Bronchial epithelial cell (primary cell): ENCODE measurements at regions not wholly inside any gene's neighbourhood (a gene's known extent, or its start where the extent isn't known, plus 50 kb on each side); places are given as distances from the start of the nearest gene placed in this dataset.

ENCODE experiments used
- DNase-seq: peaks from one replicate; pipeline ENCODE4 v3.0.0-alpha.2; 2010; ENCODE audit warnings: low read depth
- FAIRE-seq: peaks from 2 replicates; lab custom pipeline; 2011; peaks lifted over from hg19 to GRCh38; lab: Jason Lieb, UNC
- H3K27me3 ChIP-seq: 2 replicates; pipeline ENCODE4 v1.5.1; 2011; ENCODE audit warnings: low read length; ENCODE audit not compliant: control insufficient read depth, insufficient read depth
- H3K36me3 ChIP-seq: 2 replicates; pipeline ENCODE4 v1.5.1; 2011; ENCODE audit warnings: low read length; ENCODE audit not compliant: control insufficient read depth, insufficient read depth
- H3K4me3 ChIP-seq: 2 replicates; pipeline ENCODE4 v1.5.1; 2011; ENCODE audit warnings: mild to moderate bottlenecking, low read depth, low read length, control low read depth
- CTCF ChIP-seq: IDR thresholded peaks from 2 replicates; pipeline ENCODE4 v1.5.1; 2011; ENCODE audit warnings: mild to moderate bottlenecking, moderate library complexity, low read length, control low read depth, inconsistent platforms; ENCODE audit not compliant: insufficient read depth, severe bottlenecking

- no peak for FAIRE-seq
- Histone ChIP-seq H3K27me3 (no peaks in the 10 kb centered on the region), H3K4me3 (no peak overlapping the region)
Measured at GRCh38 chr22:27476318-27476717, 325.2 kb downstream of the MN1 start.

GRCh38 chr22:27476729-27477128 lies 324.8 kb downstream of the MN1 start:
- H3K36me3 ChIP-seq, result no peaks in the 10 kb centered on the region
- FAIRE-seq, result peak; percentile 93
- peak; percentile 92 for DNase-seq
- H3K27me3 ChIP-seq, result no peaks in the 10 kb centered on the region
- TF ChIP-seq CTCF, result no peak
- no peak overlapping the region for H3K4me3 ChIP-seq

More at GRCh38 chr22:27476318-27476717, 325.2 kb downstream of the MN1 start:
- DNase-seq, result no peak
- TF ChIP-seq CTCF, result no peak
- no peaks in the 10 kb centered on the region for H3K36me3 ChIP-seq

GRCh38 chr22:27477171-27477570 lies 324.4 kb downstream of the MN1 start:
- no peak for DNase-seq
- no peak overlapping the region for H3K4me3 ChIP-seq
- no peak for FAIRE-seq
- no peaks in the 10 kb centered on the region for H3K36me3 ChIP-seq
- no peak for TF ChIP-seq CTCF
- no peaks in the 10 kb centered on the region for H3K27me3 ChIP-seq

GRCh38 chr22:27480487-27480886 lies 321.1 kb downstream of the MN1 start:
- H3K27me3 ChIP-seq, result no peaks in the 10 kb centered on the region
- TF ChIP-seq CTCF, result no peak
- H3K36me3 ChIP-seq, result no peaks in the 10 kb centered on the region
- no peak overlapping the region for H3K4me3 ChIP-seq
- FAIRE-seq (no peak), DNase-seq (no peak)

- Histone ChIP-seq H3K27me3 (no peaks in the 10 kb centered on the region), H3K4me3 (no peak overlapping the region), H3K36me3 (no peaks in the 10 kb centered on the region)
- TF ChIP-seq CTCF, result no peak
- FAIRE-seq (no peak), DNase-seq (no peak)
Measured at GRCh38 chr22:27482402-27482801, 319.2 kb downstream of the MN1 start.

- FAIRE-seq (peak; percentile 32), DNase-seq (peak; percentile 43)
- Histone ChIP-seq H3K27me3 (no peaks in the 10 kb centered on the region), H3K36me3 (no peaks in the 10 kb centered on the region), H3K4me3 (no peak overlapping the region)
- TF ChIP-seq CTCF, result no peak
Measured at GRCh38 chr22:27483095-27483785, 318.3 kb downstream of the MN1 start.
